ENCODE measurements at regions not wholly inside any gene's neighbourhood (a gene's known extent, or its start where the extent isn't known, plus 50 kb on each side); places are given as distances from the start of the nearest gene placed in this dataset.

- Histone ChIP-seq H3K4me2 (no peak overlapping the region), H3K4me3 (no peak overlapping the region), H3K9me2 (ENCODE audit: insufficient read depth) (no peaks in the 10 kb centered on the region), H3K36me3 (ENCODE audit: insufficient read depth) (no peaks in the 10 kb centered on the region), H3K4me1 (ENCODE audit: insufficient read depth) (no peaks in the 10 kb centered on the region), H3K27me3 (ENCODE audit: insufficient read depth) (no peaks in the 10 kb centered on the region), H3F3A (replicated peaks; ENCODE audit: low read depth) (no peaks in the 10 kb centered on the region), H2AFZ (no peak overlapping the region), H4K20me1 (replicated peaks; ENCODE audit: insufficient read depth) (no peaks in the 10 kb centered on the region), H3K79me2 (replicated peaks; ENCODE audit: insufficient read depth) (no peaks in the 10 kb centered on the region), H3K27ac (ENCODE audit: low read depth) (no peak overlapping the region)
- H3K27me3 Mint-ChIP-seq (ENCODE audit: insufficient read depth, low read depth, poor library complexity), result peaks cover 2% of the 10 kb centered on the region
- no peak overlapping the region for H3K27ac Mint-ChIP-seq
- H3K4me3 Mint-ChIP-seq, result no peak overlapping the region
- no peaks in the 10 kb centered on the region; the same call in 2 of the 3 replicates for H3K9me3 Mint-ChIP-seq
- no peak for TF ChIP-seq ZNF331 (CRISPR knock-in tag; IDR thresholded peaks at IDR 0.05; ENCODE audit: low read depth)
- TF ChIP-seq, protein P1, sequence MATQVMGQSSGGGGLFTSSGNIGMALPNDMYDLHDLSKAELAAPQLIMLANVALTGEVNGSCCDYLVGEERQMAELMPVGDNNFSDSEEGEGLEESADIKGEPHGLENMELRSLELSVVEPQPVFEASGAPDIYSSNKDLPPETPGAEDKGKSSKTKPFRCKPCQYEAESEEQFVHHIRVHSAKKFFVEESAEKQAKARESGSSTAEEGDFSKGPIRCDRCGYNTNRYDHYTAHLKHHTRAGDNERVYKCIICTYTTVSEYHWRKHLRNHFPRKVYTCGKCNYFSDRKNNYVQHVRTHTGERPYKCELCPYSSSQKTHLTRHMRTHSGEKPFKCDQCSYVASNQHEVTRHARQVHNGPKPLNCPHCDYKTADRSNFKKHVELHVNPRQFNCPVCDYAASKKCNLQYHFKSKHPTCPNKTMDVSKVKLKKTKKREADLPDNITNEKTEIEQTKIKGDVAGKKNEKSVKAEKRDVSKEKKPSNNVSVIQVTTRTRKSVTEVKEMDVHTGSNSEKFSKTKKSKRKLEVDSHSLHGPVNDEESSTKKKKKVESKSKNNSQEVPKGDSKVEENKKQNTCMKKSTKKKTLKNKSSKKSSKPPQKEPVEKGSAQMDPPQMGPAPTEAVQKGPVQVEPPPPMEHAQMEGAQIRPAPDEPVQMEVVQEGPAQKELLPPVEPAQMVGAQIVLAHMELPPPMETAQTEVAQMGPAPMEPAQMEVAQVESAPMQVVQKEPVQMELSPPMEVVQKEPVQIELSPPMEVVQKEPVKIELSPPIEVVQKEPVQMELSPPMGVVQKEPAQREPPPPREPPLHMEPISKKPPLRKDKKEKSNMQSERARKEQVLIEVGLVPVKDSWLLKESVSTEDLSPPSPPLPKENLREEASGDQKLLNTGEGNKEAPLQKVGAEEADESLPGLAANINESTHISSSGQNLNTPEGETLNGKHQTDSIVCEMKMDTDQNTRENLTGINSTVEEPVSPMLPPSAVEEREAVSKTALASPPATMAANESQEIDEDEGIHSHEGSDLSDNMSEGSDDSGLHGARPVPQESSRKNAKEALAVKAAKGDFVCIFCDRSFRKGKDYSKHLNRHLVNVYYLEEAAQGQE (IDR thresholded peaks at IDR 0.05; ENCODE audit: unreplicated experiment), result no peak
- TF ChIP-seq, protein P2, sequence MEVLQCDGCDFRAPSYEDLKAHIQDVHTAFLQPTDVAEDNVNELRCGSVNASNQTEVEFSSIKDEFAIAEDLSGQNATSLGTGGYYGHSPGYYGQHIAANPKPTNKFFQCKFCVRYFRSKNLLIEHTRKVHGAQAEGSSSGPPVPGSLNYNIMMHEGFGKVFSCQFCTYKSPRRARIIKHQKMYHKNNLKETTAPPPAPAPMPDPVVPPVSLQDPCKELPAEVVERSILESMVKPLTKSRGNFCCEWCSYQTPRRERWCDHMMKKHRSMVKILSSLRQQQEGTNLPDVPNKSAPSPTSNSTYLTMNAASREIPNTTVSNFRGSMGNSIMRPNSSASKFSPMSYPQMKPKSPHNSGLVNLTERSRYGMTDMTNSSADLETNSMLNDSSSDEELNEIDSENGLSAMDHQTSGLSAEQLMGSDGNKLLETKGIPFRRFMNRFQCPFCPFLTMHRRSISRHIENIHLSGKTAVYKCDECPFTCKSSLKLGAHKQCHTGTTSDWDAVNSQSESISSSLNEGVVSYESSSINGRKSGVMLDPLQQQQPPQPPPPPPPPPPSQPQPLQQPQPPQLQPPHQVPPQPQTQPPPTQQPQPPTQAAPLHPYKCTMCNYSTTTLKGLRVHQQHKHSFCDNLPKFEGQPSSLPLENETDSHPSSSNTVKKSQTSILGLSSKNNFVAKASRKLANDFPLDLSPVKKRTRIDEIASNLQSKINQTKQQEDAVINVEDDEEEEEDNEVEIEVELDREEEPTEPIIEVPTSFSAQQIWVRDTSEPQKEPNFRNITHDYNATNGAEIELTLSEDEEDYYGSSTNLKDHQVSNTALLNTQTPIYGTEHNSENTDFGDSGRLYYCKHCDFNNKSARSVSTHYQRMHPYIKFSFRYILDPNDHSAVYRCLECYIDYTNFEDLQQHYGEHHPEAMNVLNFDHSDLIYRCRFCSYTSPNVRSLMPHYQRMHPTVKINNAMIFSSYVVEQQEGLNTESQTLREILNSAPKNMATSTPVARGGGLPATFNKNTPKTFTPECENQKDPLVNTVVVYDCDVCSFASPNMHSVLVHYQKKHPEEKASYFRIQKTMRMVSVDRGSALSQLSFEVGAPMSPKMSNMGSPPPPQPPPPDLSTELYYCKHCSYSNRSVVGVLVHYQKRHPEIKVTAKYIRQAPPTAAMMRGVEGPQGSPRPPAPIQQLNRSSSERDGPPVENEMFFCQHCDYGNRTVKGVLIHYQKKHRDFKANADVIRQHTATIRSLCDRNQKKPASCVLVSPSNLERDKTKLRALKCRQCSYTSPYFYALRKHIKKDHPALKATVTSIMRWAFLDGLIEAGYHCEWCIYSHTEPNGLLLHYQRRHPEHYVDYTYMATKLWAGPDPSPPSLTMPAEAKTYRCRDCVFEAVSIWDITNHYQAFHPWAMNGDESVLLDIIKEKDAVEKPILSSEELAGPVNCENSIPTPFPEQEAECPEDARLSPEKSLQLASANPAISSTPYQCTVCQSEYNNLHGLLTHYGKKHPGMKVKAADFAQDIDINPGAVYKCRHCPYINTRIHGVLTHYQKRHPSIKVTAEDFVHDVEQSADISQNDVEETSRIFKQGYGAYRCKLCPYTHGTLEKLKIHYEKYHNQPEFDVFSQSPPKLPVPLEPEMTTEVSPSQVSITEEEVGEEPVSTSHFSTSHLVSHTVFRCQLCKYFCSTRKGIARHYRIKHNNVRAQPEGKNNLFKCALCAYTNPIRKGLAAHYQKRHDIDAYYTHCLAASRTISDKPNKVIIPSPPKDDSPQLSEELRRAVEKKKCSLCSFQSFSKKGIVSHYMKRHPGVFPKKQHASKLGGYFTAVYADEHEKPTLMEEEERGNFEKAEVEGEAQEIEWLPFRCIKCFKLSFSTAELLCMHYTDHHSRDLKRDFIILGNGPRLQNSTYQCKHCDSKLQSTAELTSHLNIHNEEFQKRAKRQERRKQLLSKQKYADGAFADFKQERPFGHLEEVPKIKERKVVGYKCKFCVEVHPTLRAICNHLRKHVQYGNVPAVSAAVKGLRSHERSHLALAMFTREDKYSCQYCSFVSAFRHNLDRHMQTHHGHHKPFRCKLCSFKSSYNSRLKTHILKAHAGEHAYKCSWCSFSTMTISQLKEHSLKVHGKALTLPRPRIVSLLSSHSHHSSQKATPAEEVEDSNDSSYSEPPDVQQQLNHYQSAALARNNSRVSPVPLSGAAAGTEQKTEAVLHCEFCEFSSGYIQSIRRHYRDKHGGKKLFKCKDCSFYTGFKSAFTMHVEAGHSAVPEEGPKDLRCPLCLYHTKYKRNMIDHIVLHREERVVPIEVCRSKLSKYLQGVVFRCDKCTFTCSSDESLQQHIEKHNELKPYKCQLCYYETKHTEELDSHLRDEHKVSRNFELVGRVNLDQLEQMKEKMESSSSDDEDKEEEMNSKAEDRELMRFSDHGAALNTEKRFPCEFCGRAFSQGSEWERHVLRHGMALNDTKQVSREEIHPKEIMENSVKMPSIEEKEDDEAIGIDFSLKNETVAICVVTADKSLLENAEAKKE (CRISPR knock-in tag; IDR thresholded peaks at IDR 0.05), result no peak
- TF ChIP-seq EZH2 (IDR thresholded peaks at IDR 0.05; ENCODE audit: low read depth, unreplicated experiment), result no peak
- no peak for TF ChIP-seq NANOG (IDR thresholded peaks at IDR 0.05; ENCODE audit: borderline replicate concordance)
- TF ChIP-seq POLR2AphosphoS5 (IDR thresholded peaks at IDR 0.05; ENCODE audit: low read depth), result no peak
- TF ChIP-seq, protein P3, sequence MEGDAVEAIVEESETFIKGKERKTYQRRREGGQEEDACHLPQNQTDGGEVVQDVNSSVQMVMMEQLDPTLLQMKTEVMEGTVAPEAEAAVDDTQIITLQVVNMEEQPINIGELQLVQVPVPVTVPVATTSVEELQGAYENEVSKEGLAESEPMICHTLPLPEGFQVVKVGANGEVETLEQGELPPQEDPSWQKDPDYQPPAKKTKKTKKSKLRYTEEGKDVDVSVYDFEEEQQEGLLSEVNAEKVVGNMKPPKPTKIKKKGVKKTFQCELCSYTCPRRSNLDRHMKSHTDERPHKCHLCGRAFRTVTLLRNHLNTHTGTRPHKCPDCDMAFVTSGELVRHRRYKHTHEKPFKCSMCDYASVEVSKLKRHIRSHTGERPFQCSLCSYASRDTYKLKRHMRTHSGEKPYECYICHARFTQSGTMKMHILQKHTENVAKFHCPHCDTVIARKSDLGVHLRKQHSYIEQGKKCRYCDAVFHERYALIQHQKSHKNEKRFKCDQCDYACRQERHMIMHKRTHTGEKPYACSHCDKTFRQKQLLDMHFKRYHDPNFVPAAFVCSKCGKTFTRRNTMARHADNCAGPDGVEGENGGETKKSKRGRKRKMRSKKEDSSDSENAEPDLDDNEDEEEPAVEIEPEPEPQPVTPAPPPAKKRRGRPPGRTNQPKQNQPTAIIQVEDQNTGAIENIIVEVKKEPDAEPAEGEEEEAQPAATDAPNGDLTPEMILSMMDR (conservative IDR thresholded peaks at IDR 0.05; ENCODE audit: low read depth in 2 of 2), result no peak
- no peak for TF ChIP-seq CREB1 (CRISPR knock-in tag; IDR thresholded peaks at IDR 0.05; ENCODE audit: low read depth)
- no peak for TF ChIP-seq STAT1 (IDR thresholded peaks at IDR 0.05; ENCODE audit: unreplicated experiment)
- TF ChIP-seq EZH2phosphoT487 (IDR thresholded peaks at IDR 0.05; ENCODE audit: unreplicated experiment), result no peak
- TF ChIP-seq ETS1 (IDR thresholded peaks at IDR 0.05), result no peak
- no peak for TF ChIP-seq JUNB (IDR thresholded peaks at IDR 0.05; ENCODE audit: unreplicated experiment)
- no peak for TF ChIP-seq ZNF114 (CRISPR knock-in tag; IDR thresholded peaks at IDR 0.05)
- no peak for DNase-seq (ENCODE audit: low spot score)
- H3K4me1 Mint-ChIP-seq, result peaks cover 2% of the 10 kb centered on the region; the same call in 1 of the 3 replicates
- H3K36me3 Mint-ChIP-seq (ENCODE audit: low read depth), result no peaks in the 10 kb centered on the region
- no peak for ATAC-seq
These were observed 1261.8 kb downstream of the ADGRL3 start for GRCh38 chr4:62461961-62462360.
